GM12878 (cell line): ENCODE measurements at regions not wholly inside any gene's neighbourhood (a gene's known extent, or its start where the extent isn't known, plus 50 kb on each side); places are given as distances from the start of the nearest gene placed in this dataset.

Experiments
- CEBPZ ChIP-seq: fragments of 150-350 bp; IDR thresholded peaks from 2 replicates; pipeline ENCODE4 v1.6.1; 2016; ENCODE audit warnings: low read depth, low read length
- CTCF ChIP-seq, 3 experiments: IDR thresholded peaks in 2 of 3; conservative IDR thresholded peaks in 1 of 3; 2 replicates each; pipeline ENCODE4 v1.5.1; 2011; ENCODE audit warnings: low read depth in 3 of 3, low read length in 3 of 3, mild to moderate bottlenecking in 3 of 3, control low read depth in 2 of 3, moderate library complexity in 2 of 3, inconsistent platforms in 1 of 3, mixed read lengths in 1 of 3; ENCODE audit not compliant: control insufficient read depth in 2 of 3, insufficient read depth in 1 of 3; ENCODE audit errors: extremely low read depth in 1 of 3
- ESRRA ChIP-seq: IDR thresholded peaks from 2 replicates; pipeline ENCODE4 v1.6.1; 2012; ENCODE audit warnings: mild to moderate bottlenecking, low read length, improper control_type of control experiment
- MTA2 ChIP-seq: fragments of 450-650 bp; IDR thresholded peaks from 2 replicates; pipeline ENCODE4 v1.6.1; 2016; ENCODE audit warnings: low read depth, mild to moderate bottlenecking, moderate library complexity
- MXI1 ChIP-seq: fragments of 150-350 bp; IDR thresholded peaks from 2 replicates; pipeline ENCODE4 v1.6.1; 2011; ENCODE audit warnings: low read depth, mild to moderate bottlenecking, inconsistent platforms, low read length, improper control_type of control experiment
- POLR2AphosphoS2 ChIP-seq: IDR thresholded peaks from 2 replicates; pipeline ENCODE4 v1.6.1; 2011; ENCODE audit warnings: low read depth, mild to moderate bottlenecking, low read length, improper control_type of control experiment, moderate library complexity
- POLR2AphosphoS5 ChIP-seq: IDR thresholded peaks from 2 replicates; pipeline ENCODE4 v1.6.1; 2011; ENCODE audit warnings: mild to moderate bottlenecking, low read length, inconsistent platforms
- RAD21 ChIP-seq: IDR thresholded peaks from 2 replicates; pipeline ENCODE4 v1.6.1; 2011; ENCODE audit warnings: mild to moderate bottlenecking, low read depth, low read length, moderate library complexity; ENCODE audit not compliant: insufficient read depth
- RCOR1 ChIP-seq: conservative IDR thresholded peaks from 2 replicates; pipeline ENCODE4 v1.6.1; 2012; ENCODE audit warnings: low read depth, low read length, improper control_type of control experiment
- TAF1 ChIP-seq: IDR thresholded peaks from 2 replicates; pipeline ENCODE4 v1.6.1; 2011; ENCODE audit warnings: mild to moderate bottlenecking, low read depth, low read length, borderline replicate concordance
- YY1 ChIP-seq: IDR thresholded peaks from 2 replicates; pipeline ENCODE4 v1.6.1; 2011; ENCODE audit warnings: low read depth, mild to moderate bottlenecking, low read length
- TF ChIP-seq, protein P1 (sequence below): fragments of 450-650 bp; formaldehyde crosslinking; IDR thresholded peaks from 2 replicates; pipeline ENCODE4 v1.4.0; 2020; ENCODE audit warnings: mild to moderate bottlenecking, moderate library complexity
- TF ChIP-seq, protein P2 (sequence below): fragments of 450-650 bp; formaldehyde crosslinking; IDR thresholded peaks from 2 replicates; pipeline ENCODE4 v1.5.0; 2022; ENCODE audit warnings: mild to moderate bottlenecking, missing genetic modification characterization
- TF ChIP-seq, protein P3 (sequence below): IDR thresholded peaks from 2 replicates; pipeline ENCODE4 v1.6.1; 2011; ENCODE audit warnings: low read depth, low read length, improper control_type of control experiment, borderline replicate concordance

DNA sequence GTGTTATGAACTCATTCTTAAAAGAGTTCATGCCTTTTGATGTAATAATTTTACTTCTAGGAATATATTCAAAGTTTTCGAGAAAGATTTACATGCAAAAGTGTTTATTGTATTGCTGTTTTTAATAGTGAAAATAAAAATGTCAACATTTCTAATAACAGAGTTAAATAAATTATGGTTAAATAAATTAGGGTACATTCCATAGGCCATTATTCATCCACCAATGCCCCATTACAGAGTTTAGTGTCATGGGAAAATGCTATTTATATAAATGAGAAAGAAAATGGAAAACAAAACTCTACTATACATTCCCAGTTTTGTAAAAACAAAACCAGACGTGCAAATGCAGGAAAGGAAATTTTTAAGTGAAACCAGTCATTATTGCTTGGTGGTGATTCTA lies 538.1 kb upstream of the TBL1XR1 start:
- TF ChIP-seq RAD21, result no peak
- no peak for TF ChIP-seq MXI1
- no peak for TF ChIP-seq CTCF (IDR thresholded peaks at IDR 0.05 in 2 of 3, conservative IDR thresholded peaks at IDR 0.05 in 1 of 3; ENCODE audit: control insufficient read depth in 2 of 3, extremely low read depth in 1 of 3, insufficient read depth in 1 of 3, low read depth in 3 of 3, low read length in 3 of 3)
- TF ChIP-seq POLR2AphosphoS5, result no peak
- TF ChIP-seq YY1, result no peak
- TF ChIP-seq, protein P1, sequence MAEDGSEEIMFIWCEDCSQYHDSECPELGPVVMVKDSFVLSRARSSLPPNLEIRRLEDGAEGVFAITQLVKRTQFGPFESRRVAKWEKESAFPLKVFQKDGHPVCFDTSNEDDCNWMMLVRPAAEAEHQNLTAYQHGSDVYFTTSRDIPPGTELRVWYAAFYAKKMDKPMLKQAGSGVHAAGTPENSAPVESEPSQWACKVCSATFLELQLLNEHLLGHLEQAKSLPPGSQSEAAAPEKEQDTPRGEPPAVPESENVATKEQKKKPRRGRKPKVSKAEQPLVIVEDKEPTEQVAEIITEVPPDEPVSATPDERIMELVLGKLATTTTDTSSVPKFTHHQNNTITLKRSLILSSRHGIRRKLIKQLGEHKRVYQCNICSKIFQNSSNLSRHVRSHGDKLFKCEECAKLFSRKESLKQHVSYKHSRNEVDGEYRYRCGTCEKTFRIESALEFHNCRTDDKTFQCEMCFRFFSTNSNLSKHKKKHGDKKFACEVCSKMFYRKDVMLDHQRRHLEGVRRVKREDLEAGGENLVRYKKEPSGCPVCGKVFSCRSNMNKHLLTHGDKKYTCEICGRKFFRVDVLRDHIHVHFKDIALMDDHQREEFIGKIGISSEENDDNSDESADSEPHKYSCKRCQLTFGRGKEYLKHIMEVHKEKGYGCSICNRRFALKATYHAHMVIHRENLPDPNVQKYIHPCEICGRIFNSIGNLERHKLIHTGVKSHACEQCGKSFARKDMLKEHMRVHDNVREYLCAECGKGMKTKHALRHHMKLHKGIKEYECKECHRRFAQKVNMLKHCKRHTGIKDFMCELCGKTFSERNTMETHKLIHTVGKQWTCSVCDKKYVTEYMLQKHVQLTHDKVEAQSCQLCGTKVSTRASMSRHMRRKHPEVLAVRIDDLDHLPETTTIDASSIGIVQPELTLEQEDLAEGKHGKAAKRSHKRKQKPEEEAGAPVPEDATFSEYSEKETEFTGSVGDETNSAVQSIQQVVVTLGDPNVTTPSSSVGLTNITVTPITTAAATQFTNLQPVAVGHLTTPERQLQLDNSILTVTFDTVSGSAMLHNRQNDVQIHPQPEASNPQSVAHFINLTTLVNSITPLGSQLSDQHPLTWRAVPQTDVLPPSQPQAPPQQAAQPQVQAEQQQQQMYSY (CRISPR knock-in tag), result no peak
- no peak for TF ChIP-seq RCOR1
- TF ChIP-seq ESRRA, result no peak
- TF ChIP-seq, protein P2, sequence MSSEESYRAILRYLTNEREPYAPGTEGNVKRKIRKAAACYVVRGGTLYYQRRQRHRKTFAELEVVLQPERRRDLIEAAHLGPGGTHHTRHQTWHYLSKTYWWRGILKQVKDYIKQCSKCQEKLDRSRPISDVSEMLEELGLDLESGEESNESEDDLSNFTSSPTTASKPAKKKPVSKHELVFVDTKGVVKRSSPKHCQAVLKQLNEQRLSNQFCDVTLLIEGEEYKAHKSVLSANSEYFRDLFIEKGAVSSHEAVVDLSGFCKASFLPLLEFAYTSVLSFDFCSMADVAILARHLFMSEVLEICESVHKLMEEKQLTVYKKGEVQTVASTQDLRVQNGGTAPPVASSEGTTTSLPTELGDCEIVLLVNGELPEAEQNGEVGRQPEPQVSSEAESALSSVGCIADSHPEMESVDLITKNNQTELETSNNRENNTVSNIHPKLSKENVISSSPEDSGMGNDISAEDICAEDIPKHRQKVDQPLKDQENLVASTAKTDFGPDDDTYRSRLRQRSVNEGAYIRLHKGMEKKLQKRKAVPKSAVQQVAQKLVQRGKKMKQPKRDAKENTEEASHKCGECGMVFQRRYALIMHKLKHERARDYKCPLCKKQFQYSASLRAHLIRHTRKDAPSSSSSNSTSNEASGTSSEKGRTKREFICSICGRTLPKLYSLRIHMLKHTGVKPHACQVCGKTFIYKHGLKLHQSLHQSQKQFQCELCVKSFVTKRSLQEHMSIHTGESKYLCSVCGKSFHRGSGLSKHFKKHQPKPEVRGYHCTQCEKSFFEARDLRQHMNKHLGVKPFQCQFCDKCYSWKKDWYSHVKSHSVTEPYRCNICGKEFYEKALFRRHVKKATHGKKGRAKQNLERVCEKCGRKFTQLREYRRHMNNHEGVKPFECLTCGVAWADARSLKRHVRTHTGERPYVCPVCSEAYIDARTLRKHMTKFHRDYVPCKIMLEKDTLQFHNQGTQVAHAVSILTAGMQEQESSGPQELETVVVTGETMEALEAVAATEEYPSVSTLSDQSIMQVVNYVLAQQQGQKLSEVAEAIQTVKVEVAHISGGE (CRISPR knock-in tag), result no peak
- TF ChIP-seq, protein P3, sequence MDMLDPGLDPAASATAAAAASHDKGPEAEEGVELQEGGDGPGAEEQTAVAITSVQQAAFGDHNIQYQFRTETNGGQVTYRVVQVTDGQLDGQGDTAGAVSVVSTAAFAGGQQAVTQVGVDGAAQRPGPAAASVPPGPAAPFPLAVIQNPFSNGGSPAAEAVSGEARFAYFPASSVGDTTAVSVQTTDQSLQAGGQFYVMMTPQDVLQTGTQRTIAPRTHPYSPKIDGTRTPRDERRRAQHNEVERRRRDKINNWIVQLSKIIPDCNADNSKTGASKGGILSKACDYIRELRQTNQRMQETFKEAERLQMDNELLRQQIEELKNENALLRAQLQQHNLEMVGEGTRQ, result no peak
- no peak for TF ChIP-seq TAF1
- no peak for TF ChIP-seq CEBPZ
- TF ChIP-seq POLR2AphosphoS2, result no peak
- TF ChIP-seq MTA2, result no peak
